Fibroblast of peridontal ligament (primary cell): ENCODE measurements at regions not wholly inside any gene's neighbourhood (a gene's known extent, or its start where the extent isn't known, plus 50 kb on each side); places are given as distances from the start of the nearest gene placed in this dataset.
A peak's percentile ranks its signal among the peaks of the same experiment; 100 is the strongest.

Source experiments
- DNase-seq: peaks from one replicate; pipeline ENCODE4 v3.0.0-alpha.2; 2010; ENCODE audit errors: extremely low read depth

GRCh38 chr3:159616234-159616825 is 372.3 kb upstream of the IL12A start:
- DNase-seq, result peak; percentile 75

- DNase-seq, result peak; percentile 53
These were observed 369.2 kb upstream of the IL12A start for GRCh38 chr3:159619341-159619885.

GRCh38 chr3:159620281-159620680 is 368.4 kb upstream of the IL12A start:
- DNase-seq, result peak; percentile 57

GRCh38 chr3:159620873-159621272 is 367.8 kb upstream of the IL12A start:
- DNase-seq, result peak; percentile 69

GRCh38 chr3:159624616-159625015 is 364.0 kb upstream of the IL12A start:
- peak; percentile 31 for DNase-seq

- no peak for DNase-seq
These were observed 363.0 kb upstream of the IL12A start for GRCh38 chr3:159625594-159625993.

- no peak for DNase-seq
These were observed 362.0 kb upstream of the IL12A start for GRCh38 chr3:159626598-159626997.

- DNase-seq, result no peak
These were observed 361.4 kb upstream of the IL12A start for GRCh38 chr3:159627229-159627628.

- no peak for DNase-seq
These were observed 361.0 kb upstream of the IL12A start for GRCh38 chr3:159627634-159628033.

GRCh38 chr3:159629329-159630084 is 359.1 kb upstream of the IL12A start:
- no peak for DNase-seq

- no peak for DNase-seq
These were observed 357.4 kb upstream of the IL12A start for GRCh38 chr3:159631226-159631625.

GRCh38 chr3:159632128-159632527 is 356.5 kb upstream of the IL12A start:
- no peak for DNase-seq

- DNase-seq, result no peak
These were observed 355.8 kb upstream of the IL12A start for GRCh38 chr3:159632851-159633250.

GRCh38 chr3:159634483-159634882 is 354.2 kb upstream of the IL12A start:
- DNase-seq, result peak; percentile 43

GRCh38 chr3:159635047-159635641 is 353.5 kb upstream of the IL12A start:
- peak; percentile 50 for DNase-seq

- peak; percentile 81 for DNase-seq
These were observed 350.6 kb upstream of the IL12A start for GRCh38 chr3:159637883-159638542.

- DNase-seq, result no peak
These were observed 348.4 kb upstream of the IL12A start for GRCh38 chr3:159640225-159640624.

GRCh38 chr3:159643406-159643805 is 345.2 kb upstream of the IL12A start:
- no peak for DNase-seq

GRCh38 chr3:159645874-159646273 is 342.8 kb upstream of the IL12A start:
- peak; percentile 77 for DNase-seq

GRCh38 chr3:159649951-159650350 is 338.7 kb upstream of the IL12A start:
- no peak for DNase-seq

- no peak for DNase-seq
These were observed 337.9 kb upstream of the IL12A start for GRCh38 chr3:159650726-159651125.

- no peak for DNase-seq
These were observed 336.2 kb upstream of the IL12A start for GRCh38 chr3:159652452-159652851.
